PC-9 (cell line): ENCODE measurements at regions not wholly inside any gene's neighbourhood (a gene's known extent, or its start where the extent isn't known, plus 50 kb on each side); places are given as distances from the start of the nearest gene placed in this dataset.

Experiments
- BruUV-seq: library from RNA; stranded (reverse); fragments of 400-500 nt; replicated peaks from 2 replicates; lab custom pipeline; 2021; lab: Mats Ljungman, UMichigan
- CTCF ChIA-PET: fragments of 300-600 bp; sonication (Branson Sonifier 250); formaldehyde crosslinking; loops from one replicate; lab custom pipeline; 2022; ENCODE audit warnings: antibody characterized with exemption; lab: Charles Lee
- POLR2A ChIA-PET: fragments of 300-600 bp; sonication (Branson Sonifier 250); formaldehyde crosslinking; loops from one replicate; lab custom pipeline; 2022; ENCODE audit warnings: antibody characterized with exemption; ENCODE audit not compliant: unreplicated experiment; lab: Charles Lee
- DNase-seq, 2 experiments: peaks; one replicate each; pipeline versions ENCODE4 v3.0.0 to v3.0.0-alpha.2; 2015 to 2022; ENCODE audit warnings: mixed read lengths in 1 of 2
- H2AFZ ChIP-seq: fragments of 200-600 bp; sonication (generic); 2 replicates; pipeline ENCODE4 v1.8.1; 2017; ENCODE audit warnings: antibody characterized with exemption
- H3F3A ChIP-seq: fragments of 200-600 bp; sonication (generic); 2 replicates; pipeline ENCODE4 v1.8.1; 2017; ENCODE audit warnings: antibody characterized with exemption, mild to moderate bottlenecking, low read depth; ENCODE audit not compliant: insufficient read depth
- H3K27ac ChIP-seq: fragments of 200-600 bp; sonication (generic); 2 replicates; pipeline ENCODE4 v1.6.1; 2016; ENCODE audit warnings: mixed run types
- H3K27me3 ChIP-seq: fragments of 200-600 bp; sonication (generic); 2 replicates; pipeline ENCODE4 v1.6.1; 2016; ENCODE audit warnings: low read depth, mixed run types; ENCODE audit not compliant: insufficient read depth
- H3K36me3 ChIP-seq: fragments of 200-600 bp; sonication (generic); 2 replicates; pipeline ENCODE4 v1.6.1; 2016; ENCODE audit warnings: low read depth, mixed run types
- H3K4me1 ChIP-seq: fragments of 200-600 bp; sonication (generic); replicated peaks from 2 replicates; pipeline ENCODE4 v1.6.1; 2016; ENCODE audit warnings: mixed run types; ENCODE audit not compliant: insufficient read depth
- H3K4me2 ChIP-seq: fragments of 200-600 bp; sonication (generic); 2 replicates; pipeline ENCODE4 v1.6.1; 2017; ENCODE audit warnings: mixed run types
- H3K4me3 ChIP-seq: fragments of 200-600 bp; sonication (generic); 2 replicates; pipeline ENCODE4 v1.6.1; 2016; ENCODE audit warnings: mixed run types
- H3K79me2 ChIP-seq: fragments of 200-600 bp; sonication (generic); 2 replicates; pipeline ENCODE4 v1.6.1; 2017; ENCODE audit warnings: low read depth, mixed run types
- H3K9me2 ChIP-seq: fragments of 200-600 bp; sonication (generic); 2 replicates; pipeline ENCODE4 v1.8.1; 2017; ENCODE audit warnings: mild to moderate bottlenecking; ENCODE audit not compliant: insufficient read depth
- H3K9me3 ChIP-seq: fragments of 200-600 bp; sonication (generic); 2 replicates; pipeline ENCODE4 v1.8.1; 2016; ENCODE audit warnings: low read depth; ENCODE audit not compliant: insufficient read depth
- H4K20me1 ChIP-seq: fragments of 200-600 bp; sonication (generic); 2 replicates; pipeline ENCODE4 v1.8.1; 2017; ENCODE audit not compliant: insufficient read depth
- CTCF ChIP-seq: fragments of 200-600 bp; sonication (generic); conservative IDR thresholded peaks from 2 replicates; pipeline ENCODE4 v1.6.1; 2017; ENCODE audit warnings: mixed run types, antibody characterized with exemption, mild to moderate bottlenecking, moderate library complexity
- EZH2 ChIP-seq: fragments of 200-600 bp; sonication (generic); IDR thresholded peaks from 2 replicates; pipeline ENCODE4 v1.8.0; 2017; ENCODE audit warnings: antibody characterized with exemption, low read depth
- intact Hi-C: fragments of 100-400 bp; cut with micrococcal nuclease; formaldehyde crosslinking; loops from one replicate; pipeline ENCODE4 v1.10.0; 2022; ENCODE audit not compliant: unreplicated experiment

GRCh38 chr3:174398761-174399160, 460.4 kb upstream of the NAALADL2 start:
- intact Hi-C loops: loop anchor here (2.0 kb wide), 1 partner anchor 464 kb away; no protein-coding TSS in a partner anchor
- Histone ChIP-seq H3K9me2 (no peaks in the 10 kb centered on the region; the same call in none of the 2 replicates), H3K4me3 (no peak overlapping the region), H3K4me1 (no peaks in the 10 kb centered on the region), H3K27ac (no peak overlapping the region), H4K20me1 (no peaks in the 10 kb centered on the region), H3K4me2 (no peak overlapping the region), H3K9me3 (no peaks in the 10 kb centered on the region), H3K79me2 (no peaks in the 10 kb centered on the region), H3F3A (no peaks in the 10 kb centered on the region), H3K36me3 (no peaks in the 10 kb centered on the region), H3K27me3 (no peaks in the 10 kb centered on the region), H2AFZ (no peak overlapping the region)
- ChIA-PET POLR2A (interaction anchor here (0.6 to 0.7 kb wide), 2 partner anchors 97 to 576 kb away, joined by 6 to 11 read pairs; no protein-coding TSS in a partner anchor), CTCF (no interaction called here)
- TF ChIP-seq EZH2: no peak
- no peak for TF ChIP-seq CTCF
- BruUV-seq: no TSS peak
- DNase-seq: no peak

DNA sequence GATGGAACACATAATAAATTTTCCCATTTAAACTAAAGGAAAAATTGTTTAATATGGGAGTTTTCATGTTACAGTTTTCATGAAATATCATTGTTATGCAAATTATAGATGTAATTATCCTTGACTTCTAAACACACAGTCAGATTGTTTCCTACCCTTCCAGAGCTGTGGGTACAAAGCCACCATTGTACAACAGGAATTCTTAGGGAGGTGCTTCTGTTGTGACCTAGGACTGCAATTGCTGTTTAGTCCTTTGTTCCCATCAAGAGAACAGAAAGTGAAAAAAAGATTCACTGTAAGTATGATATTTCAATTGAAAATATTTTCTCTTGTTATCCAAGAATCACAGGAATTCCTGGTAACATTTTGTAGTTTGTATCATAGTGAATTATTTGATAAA, 455.3 kb upstream of the NAALADL2 start:
- Histone ChIP-seq H3K36me3 (no peaks in the 10 kb centered on the region), H3K27me3 (no peaks in the 10 kb centered on the region), H3F3A (no peaks in the 10 kb centered on the region), H3K9me2 (no peaks in the 10 kb centered on the region; the same call in 1 of the 2 replicates), H4K20me1 (no peaks in the 10 kb centered on the region), H3K27ac (no peak overlapping the region), H3K79me2 (no peaks in the 10 kb centered on the region), H3K9me3 (no peaks in the 10 kb centered on the region), H2AFZ (no peak overlapping the region), H3K4me2 (no peak overlapping the region), H3K4me1 (no peaks in the 10 kb centered on the region), H3K4me3 (no peak overlapping the region)
- POLR2A ChIA-PET: no interaction called here
- no peak for TF ChIP-seq EZH2
- no TSS peak for BruUV-seq
- intact Hi-C loops: no loop called here
- no peak for DNase-seq
- CTCF ChIA-PET: no interaction called here

DNA sequence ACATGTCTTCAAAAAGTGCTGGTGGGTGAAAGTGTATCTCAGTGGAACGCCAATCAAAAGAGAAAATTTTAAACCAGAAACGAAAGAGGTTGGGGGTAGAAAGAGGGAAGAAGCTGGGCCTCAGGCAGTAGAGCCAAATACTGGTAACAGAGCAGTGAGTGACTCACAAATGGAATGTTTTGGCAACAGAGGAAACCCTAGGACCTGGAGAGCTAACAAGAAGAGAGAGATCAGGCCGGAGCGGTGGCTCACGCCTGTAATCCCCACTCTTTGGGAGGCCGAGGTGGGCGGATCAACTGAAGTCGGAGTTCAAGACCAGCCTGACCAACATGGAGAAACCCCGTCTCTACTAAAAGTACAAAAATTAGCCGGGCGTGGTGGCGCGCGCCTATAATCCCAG, 450.8 kb upstream of the NAALADL2 start:
- H3K36me3 ChIP-seq: no peaks in the 10 kb centered on the region
- POLR2A ChIA-PET: no interaction called here
- CTCF ChIA-PET: no interaction called here
- no peaks in the 10 kb centered on the region for H3K79me2 ChIP-seq
- H2AFZ ChIP-seq: no peak overlapping the region
- no peaks in the 10 kb centered on the region for H4K20me1 ChIP-seq
- H3K4me1 ChIP-seq: no peaks in the 10 kb centered on the region
- intact Hi-C loops: no loop called here
- no peaks in the 10 kb centered on the region for H3K9me3 ChIP-seq
- BruUV-seq: no TSS peak
- no peak for DNase-seq
- no peak overlapping the region for H3K4me2 ChIP-seq
- TF ChIP-seq CTCF: no peak
- no peak for TF ChIP-seq EZH2
- H3K27ac ChIP-seq: no peak overlapping the region
- H3F3A ChIP-seq: no peaks in the 10 kb centered on the region
- no peak overlapping the region for H3K4me3 ChIP-seq
- no peaks in the 10 kb centered on the region for H3K27me3 ChIP-seq
- H3K9me2 ChIP-seq: no peaks in the 10 kb centered on the region
